HG03342 (cell line): ENCODE measurements at regions not wholly inside any gene's neighbourhood (a gene's known extent, or its start where the extent isn't known, plus 50 kb on each side); places are given as distances from the start of the nearest gene placed in this dataset.
"Not testable (repeated sequence)": the region's sequence is repeated elsewhere in the genome, so short reads cannot be mapped to it uniquely, and the experiment has no call there.

ENCODE experiments used
- ATAC-seq: cut with Tn5 transposase; IDR thresholded peaks from one replicate; pipeline ENCODE4 v1.9.1; 2021; ENCODE audit warnings: mild to moderate bottlenecking, moderate library complexity; ENCODE audit not compliant: unreplicated experiment

DNA sequence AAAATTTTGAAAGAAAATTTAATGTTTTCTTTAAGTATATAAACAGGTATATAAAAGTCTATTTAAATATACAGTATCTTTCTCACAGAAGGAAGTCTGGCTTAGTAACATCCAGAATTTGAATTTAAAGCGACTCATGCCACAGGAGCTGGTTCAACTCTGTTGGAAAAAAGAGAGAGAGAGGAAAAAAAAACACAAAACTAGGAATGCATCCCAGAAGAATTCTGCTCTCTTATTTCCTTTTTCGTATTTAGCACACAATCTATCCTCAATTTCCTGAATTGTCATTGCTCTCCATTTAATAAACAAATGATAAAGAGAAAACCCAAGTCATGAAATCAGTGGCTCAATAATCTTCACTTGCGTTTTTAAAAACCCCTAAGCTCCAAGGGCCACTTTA lies 107.5 kb upstream of the SCAF8 start:
- no peak for ATAC-seq

DNA sequence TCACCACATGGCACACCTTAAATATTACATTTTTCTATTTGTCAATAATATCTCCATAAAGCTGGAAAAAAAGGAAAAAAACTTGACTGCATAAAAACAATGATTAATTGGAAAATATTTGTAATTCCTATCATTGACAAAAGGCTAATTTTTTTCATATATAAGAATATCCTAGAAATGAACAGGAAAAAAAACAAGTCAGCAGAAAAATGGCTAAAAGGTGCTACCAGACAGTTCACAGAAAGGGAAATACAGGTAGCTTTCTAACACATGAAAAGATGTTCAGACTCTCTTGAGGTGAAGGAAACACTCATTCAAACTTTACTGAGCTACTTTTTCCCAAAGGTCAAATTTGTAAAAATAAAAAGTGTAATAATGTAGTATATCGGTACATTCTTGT lies 104.1 kb upstream of the SCAF8 start:
- ATAC-seq = no peak

DNA sequence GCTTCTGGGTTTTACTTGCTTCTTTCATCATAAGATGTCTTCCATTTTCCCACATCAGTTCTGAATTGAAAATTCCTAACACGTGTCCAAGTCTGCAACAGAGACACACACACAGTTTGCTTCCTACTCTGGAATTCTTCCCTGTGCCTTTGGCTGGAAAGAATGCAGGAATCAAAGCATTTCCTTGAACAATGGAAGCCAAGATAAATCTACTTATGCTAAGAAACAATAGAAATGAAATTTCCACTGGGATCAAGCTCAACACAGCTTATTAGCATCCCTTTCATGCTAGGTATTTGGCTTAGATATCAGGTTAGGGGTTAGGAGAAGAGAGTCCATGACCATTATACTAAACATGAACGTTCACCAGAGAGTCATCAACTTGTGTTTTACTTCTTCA lies 101.1 kb upstream of the SCAF8 start:
- no peak for ATAC-seq

DNA sequence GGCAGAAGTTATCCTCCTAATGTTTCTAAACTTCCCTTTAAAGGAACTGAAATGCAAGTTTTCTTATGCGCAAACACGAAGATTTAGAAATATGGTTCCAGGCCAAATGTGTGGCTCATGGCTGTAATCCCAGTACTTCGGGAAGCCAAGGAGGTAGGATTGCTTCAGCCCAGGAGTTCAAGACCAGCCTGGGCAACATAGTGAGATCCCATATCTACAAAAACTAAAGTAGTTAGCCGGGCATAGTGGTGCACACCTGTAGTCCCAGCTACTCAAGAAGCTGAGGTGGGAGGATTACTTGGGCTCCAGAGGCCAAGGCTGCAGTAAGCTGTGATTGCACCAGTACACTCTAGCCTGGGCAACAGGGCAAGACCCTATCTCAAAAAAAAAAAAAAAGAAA lies 95.8 kb upstream of the SCAF8 start:
- ATAC-seq = no peak

DNA sequence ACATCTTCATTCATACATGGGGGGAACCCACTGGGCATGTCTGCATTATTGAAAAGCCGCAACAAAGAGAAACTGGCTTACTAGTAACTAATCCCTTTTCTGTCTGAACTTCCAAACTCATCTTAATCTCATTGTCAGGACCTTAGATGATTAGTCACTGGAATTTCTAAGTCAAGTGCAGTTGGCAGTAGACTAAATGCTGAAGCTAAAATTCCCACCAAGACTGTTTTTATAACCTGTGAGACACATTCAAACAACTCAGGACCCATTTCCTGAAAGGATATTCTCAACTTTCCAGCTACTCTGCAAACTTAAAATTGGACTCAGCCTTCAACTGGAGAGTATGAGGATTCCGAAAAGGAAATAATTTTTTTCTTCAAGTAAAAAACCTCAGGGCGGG lies 94.8 kb upstream of the SCAF8 start:
- ATAC-seq = no peak

DNA sequence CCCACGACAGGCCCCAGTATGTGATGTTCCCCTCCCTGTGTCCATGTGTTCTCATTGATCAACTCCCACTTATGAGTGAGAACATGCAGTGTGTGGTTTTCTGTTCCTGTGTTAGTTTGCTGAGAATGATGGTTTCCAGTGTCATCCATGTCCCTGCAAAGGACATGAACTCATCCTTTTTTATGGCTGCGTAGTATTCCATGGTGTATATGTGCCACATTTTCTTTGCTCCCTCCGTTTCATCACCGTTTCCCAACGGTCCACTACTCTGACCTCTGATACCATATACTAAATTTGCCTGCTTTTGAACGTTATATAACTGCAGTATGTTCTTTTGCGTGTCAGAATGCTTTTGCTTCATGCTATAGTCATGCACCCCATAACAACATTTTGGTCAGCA lies 94.0 kb upstream of the SCAF8 start:
- not testable (repeated sequence) for ATAC-seq

DNA sequence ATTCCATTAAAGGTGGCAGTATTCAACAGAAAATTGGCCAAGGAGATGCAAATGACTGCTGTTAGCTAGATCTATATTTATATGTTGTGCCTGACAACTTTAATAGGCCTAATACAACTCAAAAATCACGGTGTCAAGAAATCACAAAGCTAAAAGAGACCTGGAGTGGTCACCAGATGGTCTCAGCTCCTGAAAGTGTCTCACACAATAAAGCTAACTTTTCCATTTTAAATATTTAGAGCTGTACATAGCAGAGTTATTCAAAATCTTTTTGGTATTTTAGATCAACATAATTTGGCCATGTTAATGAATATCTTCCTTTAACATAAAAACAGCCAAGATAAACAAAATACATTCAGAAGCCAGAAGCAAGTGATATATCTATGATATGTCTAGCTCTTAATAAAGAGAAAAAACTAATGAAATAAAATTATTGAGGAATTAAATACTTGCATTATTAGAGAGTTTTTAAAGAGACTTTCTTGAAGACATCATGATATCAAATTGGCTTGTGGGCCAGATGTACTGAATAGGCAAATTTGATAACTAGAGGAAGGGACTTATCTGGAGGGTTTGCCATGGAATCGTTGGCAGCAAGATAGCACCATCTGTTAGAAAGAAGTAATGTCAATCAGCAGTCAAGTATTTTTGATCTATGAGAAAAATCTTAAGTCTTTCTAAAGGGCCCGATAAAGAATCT lies 84.9 kb upstream of the SCAF8 start:
- ATAC-seq = no peak

DNA sequence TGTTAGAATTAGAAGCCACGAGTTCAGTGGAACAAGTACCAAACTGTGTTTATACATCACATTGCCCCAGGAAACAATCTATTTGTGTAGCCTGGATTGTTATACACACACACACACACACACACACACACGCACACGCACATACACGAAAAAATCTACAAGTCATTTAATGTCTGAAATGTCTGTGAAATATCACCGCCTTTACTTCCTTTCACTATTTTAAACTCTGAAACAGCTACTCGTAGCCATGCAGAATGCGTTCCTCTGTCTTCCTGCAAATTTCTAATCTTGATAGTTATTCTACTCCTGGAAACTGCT lies 84.4 kb upstream of the SCAF8 start:
- ATAC-seq = no peak

DNA sequence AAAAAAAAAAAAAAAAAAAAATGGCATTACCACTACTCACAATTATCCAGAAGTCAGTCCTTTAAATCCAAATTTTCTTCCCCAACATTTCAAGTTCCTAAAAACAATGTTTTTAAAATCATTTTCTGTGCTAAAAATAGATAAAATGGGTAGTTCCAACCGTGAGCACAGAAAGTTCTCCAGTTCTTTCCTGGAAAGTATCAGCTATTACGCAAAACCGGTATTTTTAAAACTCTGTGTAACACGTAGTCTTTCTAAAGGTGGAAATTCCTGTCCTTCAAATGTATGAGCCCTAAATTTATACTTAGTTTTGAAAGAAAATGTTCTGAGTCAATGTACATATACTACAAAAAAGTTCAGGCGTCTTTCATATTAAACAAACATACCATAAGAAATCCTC lies 83.5 kb upstream of the SCAF8 start:
- ATAC-seq = no peak

DNA sequence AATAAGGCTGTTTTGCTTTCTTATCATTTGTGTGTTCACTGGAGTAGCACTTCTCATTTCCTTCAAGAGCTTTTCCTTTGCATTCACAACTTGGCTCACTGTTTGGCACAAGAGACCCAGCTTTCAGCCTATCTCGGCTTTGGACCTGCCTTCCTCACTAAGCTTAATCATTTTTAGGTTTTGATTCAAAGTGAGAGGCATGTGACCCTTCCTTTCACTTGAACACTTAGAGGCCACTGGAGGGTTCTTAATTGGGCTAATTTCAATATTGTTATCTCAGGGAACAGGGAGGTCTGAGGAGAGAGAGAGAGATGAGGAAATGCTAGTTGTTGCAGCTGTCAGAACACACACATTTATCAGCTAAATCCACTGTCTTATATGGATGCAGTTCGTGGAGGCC lies 82.9 kb upstream of the SCAF8 start:
- no peak for ATAC-seq

DNA sequence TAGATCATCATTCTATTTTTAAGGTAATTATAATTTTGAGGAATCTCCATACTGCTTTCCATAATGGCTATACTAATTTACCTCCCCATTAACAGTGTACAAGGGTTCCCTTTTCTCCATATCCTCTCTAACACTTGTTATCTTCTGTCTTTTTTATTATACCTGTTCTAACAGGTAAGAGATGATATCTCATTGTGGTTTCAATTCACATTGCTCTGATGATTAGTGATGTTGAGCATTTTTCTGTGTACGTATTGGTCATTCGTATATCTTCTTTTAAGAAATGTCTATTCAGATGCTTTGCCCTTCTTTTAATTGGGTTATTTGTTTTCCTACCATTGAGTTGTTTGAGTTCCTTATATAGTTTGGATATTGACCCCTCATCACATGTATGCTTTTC lies 81.6 kb upstream of the SCAF8 start:
- no peak for ATAC-seq

DNA sequence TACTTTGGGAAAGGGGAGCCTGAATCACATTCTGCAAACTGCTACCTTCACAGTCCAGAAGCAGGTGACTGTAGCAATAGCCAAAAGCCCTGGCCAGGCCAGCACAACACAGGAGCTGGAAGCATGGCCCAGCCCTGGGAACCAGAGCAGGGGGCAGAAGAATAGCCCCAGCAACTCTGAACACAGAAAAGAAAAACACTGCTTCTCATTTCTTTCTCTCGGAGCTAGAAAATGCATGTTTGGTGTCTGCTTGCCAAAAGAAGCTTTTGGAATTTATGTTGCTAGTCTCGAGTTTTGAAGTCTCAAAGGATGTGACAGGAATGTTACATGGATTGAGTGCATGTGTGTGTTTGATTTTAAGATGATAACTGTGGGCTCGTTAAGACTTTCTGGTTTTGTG lies 79.8 kb upstream of the SCAF8 start:
- ATAC-seq = no peak

DNA sequence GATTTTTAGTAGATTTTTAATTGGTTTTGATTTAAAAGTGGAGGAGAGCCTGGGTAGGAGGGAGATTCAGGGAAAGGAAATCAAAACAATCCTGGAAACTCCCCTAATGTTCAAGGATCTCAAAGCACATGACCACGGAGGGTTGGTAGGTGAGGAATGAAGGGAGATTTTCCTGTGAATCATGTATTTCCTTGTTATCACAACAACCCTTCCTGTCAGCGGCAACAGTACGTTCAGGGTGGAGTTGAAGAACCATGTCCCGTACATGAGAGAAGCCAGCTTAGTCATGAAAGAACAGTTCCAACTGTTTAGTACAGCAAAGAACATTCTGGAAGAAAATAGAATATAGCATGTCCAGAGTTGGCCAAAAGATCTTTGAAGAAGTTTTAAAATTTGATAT lies 79.4 kb upstream of the SCAF8 start:
- no peak for ATAC-seq

DNA sequence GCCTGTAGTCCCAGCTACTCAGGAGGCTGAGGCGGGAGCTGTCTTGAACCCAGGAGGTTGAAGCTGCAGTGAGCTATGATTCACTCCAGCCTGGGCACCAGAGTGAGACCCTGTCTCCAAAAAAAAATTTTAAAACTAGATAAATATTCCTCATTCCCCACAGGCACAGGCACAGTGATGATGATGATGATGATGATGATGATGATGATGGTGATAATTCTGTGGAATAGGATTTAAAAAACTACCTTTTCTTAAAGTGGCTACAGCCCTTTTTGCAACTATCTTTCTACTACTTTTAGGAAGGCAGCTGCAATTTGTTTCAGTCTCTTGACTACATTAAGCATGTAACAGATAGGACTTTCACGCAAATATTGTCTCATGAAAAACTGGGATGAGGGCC lies 76.6 kb upstream of the SCAF8 start:
- ATAC-seq = no peak

DNA sequence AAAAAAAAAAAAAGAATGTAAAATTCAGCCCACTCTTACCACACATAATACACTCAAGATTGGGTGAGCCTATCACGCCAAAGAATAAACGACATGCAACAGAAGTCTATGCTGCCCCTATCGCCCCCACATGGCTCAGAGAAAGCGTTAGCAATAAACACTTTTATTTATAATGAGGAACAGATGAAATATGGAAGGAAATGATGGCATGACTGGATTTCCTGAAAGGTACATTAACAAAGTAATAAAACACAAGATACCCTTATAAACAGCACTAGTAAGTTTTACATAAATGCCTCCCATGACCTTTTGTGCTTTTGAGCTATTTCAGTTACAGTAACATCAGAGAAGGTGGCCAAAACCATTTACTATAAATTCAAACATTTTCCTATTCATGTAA lies 71.4 kb upstream of the SCAF8 start:
- no peak for ATAC-seq

DNA sequence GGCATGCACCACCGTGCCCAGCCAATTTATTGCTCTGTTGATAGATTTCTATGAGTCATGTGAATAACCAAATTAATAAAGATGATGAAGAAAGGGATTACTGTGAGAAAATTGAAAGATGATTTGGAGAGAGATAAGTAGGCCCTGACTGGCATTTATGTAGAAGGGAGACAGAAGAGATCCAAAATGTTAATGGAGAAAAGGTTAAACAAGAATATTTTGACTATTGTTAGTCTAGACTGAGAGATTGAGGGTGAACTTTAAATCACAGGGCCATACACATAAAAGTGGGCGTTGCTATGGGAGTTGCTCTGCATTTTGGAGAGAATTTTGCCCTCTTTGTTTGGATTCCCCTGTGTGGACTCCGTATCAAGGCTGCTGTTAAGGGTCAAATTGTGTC lies 68.9 kb upstream of the SCAF8 start:
- ATAC-seq = no peak

DNA sequence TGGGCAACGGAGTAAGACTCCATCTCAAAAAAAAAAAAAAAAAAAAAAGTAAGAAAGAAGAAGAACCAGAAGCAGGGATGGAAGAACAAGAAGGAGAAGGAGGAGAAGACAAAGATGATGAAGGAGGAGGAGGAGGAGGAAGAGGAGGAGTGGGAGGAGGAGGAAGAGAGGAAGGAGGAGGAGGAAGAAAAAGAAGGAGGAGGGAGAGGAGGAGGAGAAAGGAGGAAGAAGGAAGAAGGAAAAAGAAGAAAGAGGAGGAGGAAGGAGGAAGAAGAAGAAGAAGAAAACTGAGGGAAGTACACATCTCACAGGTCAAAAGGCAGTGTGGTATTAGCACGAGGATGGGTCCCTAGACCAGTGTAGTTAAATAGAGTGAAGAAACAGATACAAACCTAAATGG lies 65.1 kb upstream of the SCAF8 start:
- ATAC-seq = no peak

DNA sequence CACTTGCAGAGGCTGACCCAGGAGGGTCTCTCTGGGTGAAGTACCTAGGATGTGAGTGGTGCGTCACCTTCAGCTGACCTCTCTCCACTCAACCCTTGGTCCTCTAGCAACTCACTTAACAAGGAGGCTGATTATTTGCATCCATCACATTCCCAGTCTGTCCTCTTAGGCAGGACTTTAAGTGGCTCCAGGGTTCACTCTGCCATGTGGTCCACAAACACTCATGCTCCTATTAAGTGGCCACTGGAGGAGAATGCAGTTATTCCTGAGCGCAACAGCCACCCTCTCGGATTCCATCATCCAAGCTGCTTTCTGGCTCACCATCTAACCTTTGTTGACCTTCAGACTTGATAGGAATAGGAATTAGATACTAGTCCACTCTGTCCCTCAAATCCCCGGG lies 61.1 kb upstream of the SCAF8 start:
- ATAC-seq = no peak

DNA sequence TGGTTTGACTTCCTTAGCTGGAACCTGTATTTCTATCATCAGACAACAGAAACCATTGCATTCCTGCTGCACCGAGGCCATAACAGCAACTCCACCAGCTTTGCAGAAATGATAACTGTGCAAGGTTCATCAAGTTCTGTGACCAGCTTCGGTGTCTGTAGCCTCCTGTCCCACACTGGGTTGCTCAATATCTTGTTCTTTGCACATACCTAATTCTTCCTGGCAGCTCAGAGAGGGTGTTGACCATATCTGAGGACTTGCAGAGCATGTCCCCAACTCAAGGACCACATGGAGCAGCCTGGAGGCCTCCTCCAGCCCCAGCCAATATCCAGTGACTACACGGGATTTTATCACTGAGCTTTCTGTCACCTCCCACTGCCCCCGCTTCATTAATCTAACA lies 59.3 kb upstream of the SCAF8 start:
- no peak for ATAC-seq

DNA sequence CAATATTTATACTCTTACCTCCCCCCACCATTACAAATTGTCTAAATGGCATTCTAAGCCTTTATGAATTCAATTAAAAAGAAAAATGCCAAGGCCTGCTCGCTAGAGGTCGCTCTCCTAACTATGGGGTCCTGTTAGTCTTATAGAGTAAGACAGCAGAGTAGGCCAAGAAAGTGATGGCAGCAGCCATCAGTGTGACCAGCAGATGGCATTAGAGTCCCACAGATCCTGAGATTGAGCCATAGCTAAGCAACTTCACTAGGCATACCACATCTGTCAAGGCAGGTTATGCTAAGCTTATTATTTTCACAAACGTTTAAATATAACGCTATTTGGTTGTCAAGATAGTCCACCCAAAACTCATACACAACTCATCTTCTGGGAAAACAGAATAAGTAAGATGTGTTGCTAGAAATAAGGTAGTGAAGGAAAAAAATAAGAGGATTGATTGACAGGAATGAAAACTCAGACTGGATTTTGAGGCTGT lies 57.6 kb upstream of the SCAF8 start:
- peak; percentile 100 for ATAC-seq

DNA sequence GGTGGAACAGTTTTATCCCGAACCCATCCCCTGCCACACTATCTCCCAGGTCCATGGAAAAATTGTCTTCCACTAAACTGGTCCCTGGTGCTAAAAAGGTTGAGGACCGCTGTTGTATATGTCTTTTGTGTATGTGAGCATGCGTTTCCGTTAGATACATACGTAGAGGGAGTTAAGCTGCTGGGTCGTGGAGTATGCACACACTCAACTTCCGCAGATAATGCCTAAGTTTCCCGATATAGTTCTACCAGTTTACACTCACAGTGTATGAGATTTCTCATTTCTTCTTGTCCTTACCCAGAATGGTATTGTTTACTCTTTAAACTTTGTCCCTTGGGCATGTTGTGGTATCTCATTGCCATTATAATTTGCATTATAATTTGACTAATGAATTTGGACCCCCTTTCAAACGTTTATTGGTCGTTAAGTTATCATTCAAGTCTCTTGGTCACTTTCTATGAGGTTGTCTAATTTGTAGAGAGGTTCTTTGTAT lies 50.5 kb upstream of the SCAF8 start:
- ATAC-seq = no peak
